Psoas muscle (tissue), 7 donors: ENCODE measurements at regions not wholly inside any gene's neighbourhood (a gene's known extent, or its start where the extent isn't known, plus 50 kb on each side); places are given as distances from the start of the nearest gene placed in this dataset.
A peak's percentile ranks its signal among the peaks of the same experiment; 100 is the strongest.

Experiments used
- ATAC-seq, 4 donors: fragments of 200-7000 bp; cut with Tn5 transposase; one replicate each; pipeline ENCODE4 v1.9.1; 2020; ENCODE audit warnings: moderate library complexity in 3 of 4, mild to moderate bottlenecking in 2 of 4
- DNase-seq, 2 donors: peaks; one replicate each; pipeline ENCODE4 v3.0.0-alpha.2; 2020
- H3K27ac ChIP-seq: fragments of 200-600 bp; one replicate; pipeline ENCODE4 v1.8.0; 2022
- H3K27me3 ChIP-seq, 3 donors: fragments of 200-600 bp in 1 of 3; one replicate each; pipeline versions ENCODE4 v1.6.1 to v1.8.0; 2013 to 2022; ENCODE audit warnings: low read length in 2 of 3, mild to moderate bottlenecking in 2 of 3, moderate library complexity in 1 of 3; ENCODE audit not compliant: insufficient read depth in 3 of 3
- H3K36me3 ChIP-seq, 2 donors: fragments of 200-600 bp in 1 of 2; one replicate each; pipeline versions ENCODE4 v1.6.1 to v1.8.0; 2013 to 2022; ENCODE audit warnings: low read depth in 1 of 2, mild to moderate bottlenecking in 1 of 2, moderate library complexity in 1 of 2; ENCODE audit not compliant: insufficient read depth in 1 of 2
- H3K4me1 ChIP-seq: fragments of 200-600 bp; one replicate; pipeline ENCODE4 v1.8.0; 2022
- H3K4me3 ChIP-seq: fragments of 200-600 bp; one replicate; pipeline ENCODE4 v1.8.0; 2022; ENCODE audit warnings: mild to moderate bottlenecking
- H3K9me3 ChIP-seq: fragments of 200-600 bp; one replicate; pipeline ENCODE4 v1.8.0; 2022
- WGBS, 3 donors: extraction: QIAGEN DNeasy Blood & Tissue Kit; methylation state at CpG; one replicate each; pipeline versions ENCODE4 v1.1.6 to v1.1.7; 2013; 5-methylcytosine and 5-hydroxymethylcytosine counted together
- intact Hi-C, 2 donors: fragments of 100-400 bp; cut with DNase I; formaldehyde crosslinking; loops; one replicate each; pipeline versions ENCODE4 v1.11.0 to v1.14.2; 2022
- TF ChIP-seq, protein P1 (sequence below): fragments of 200-600 bp; IDR thresholded peaks from one replicate; pipeline ENCODE4 v1.8.0; 2022; ENCODE audit warnings: antibody characterized with exemption
- donor health status: healthy with polysubstance abuse.
- donor health status: DM: no; HTN: no; CAD: no; lungs with moderate emphysema.
- donor health status: Bipolar disorder and iron deficiency.
- donor health status: healthy.
- donor health status: DM: yes; HTN: yes; CAD: no.
- donor health status: DM: no; HTN: no; CAD: no.
- donor health status: DM: yes; HTN: yes; CAD: no.

DNA sequence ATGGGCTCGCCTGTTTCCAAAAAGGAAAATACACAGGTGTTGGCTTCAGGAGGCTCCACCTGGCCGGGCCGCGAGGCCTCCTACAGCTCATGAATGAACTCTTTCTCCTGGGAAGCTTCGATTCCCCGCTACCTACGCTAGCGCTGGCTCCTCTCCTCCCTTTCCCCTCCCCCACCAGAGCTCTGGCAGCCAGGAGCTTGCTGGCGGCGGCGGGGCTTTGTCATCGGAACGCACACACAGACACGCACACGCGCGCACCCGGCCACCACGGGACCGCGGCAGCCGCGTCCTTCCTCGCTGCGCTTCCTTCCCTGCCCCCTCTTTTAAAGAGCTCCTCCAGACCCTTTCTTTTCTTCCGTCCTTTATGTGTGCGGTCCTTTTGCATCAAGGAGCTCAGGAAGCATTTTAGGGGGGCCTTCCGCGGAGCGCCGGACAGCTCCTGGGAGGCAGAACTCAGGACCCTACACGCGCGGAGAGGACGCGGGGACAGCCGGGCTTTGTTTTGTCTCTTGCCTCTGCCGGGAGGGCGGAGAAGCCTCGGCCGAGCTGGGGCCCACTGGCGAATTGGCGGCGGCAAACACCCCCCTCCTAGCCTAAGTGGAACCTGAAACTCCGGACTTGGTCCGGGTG is 70.2 kb upstream of the BCOR start:
- H3K36me3 ChIP-seq, result no peaks in the 10 kb centered on the region
- TF ChIP-seq, protein P1, sequence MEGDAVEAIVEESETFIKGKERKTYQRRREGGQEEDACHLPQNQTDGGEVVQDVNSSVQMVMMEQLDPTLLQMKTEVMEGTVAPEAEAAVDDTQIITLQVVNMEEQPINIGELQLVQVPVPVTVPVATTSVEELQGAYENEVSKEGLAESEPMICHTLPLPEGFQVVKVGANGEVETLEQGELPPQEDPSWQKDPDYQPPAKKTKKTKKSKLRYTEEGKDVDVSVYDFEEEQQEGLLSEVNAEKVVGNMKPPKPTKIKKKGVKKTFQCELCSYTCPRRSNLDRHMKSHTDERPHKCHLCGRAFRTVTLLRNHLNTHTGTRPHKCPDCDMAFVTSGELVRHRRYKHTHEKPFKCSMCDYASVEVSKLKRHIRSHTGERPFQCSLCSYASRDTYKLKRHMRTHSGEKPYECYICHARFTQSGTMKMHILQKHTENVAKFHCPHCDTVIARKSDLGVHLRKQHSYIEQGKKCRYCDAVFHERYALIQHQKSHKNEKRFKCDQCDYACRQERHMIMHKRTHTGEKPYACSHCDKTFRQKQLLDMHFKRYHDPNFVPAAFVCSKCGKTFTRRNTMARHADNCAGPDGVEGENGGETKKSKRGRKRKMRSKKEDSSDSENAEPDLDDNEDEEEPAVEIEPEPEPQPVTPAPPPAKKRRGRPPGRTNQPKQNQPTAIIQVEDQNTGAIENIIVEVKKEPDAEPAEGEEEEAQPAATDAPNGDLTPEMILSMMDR, result no peak
- H3K4me1 ChIP-seq, result peaks cover 15% of the 10 kb centered on the region
- H3K27me3 ChIP-seq, result peaks cover 0 to 82% (median 0%) of the 10 kb centered on the region in 3 donors
- ATAC-seq (peak; percentile 45 to 67 (median 54)), DNase-seq (peak in 1 of 2 donors; percentile 72)
- no peak overlapping the region for H3K27ac ChIP-seq
- intact Hi-C loops, result loop anchor here in 1 of 2 donors (10.0 kb wide), 2 partner anchors 263 to 433 kb away; no protein-coding TSS in a partner anchor
- 12 to 38% (median 19%) methylated on average over 33 to 46 of the region's 46 CpGs for WGBS, 3 donors
- peak overlapping the region; percentile 65 for H3K4me3 ChIP-seq
- no peaks in the 10 kb centered on the region for H3K9me3 ChIP-seq

DNA sequence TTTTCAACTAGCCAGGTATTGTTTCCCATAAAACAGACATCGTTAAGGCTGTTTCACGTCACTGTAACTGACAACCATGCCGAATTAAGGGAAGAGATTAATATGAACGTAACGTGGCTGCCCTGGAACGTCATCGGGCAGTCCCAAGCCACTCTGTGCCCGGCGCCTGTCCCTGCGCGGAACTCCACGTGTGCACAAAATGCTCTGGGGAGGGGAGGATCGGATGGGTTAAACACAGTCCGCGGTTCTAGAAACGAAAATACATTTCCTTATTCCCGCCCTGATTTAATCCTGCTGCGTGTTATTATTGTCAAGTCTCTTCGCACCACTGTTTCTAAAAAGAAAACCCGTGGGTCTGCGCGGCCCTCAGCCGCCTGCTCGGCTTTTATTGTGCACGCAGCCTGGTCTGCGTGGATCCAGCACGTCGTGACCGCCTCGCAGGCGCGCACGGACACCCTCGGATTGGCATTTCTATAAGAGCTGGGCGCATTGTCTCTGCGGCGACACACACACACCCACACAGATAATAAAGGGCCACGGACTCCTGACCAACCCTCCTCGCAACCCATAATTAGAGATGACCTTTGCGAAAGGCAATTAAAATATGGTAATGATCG is 69.6 kb upstream of the BCOR start:
- Histone ChIP-seq H3K4me3 (peak overlapping the region; percentile 65), H3K36me3 (no peaks in the 10 kb centered on the region), H3K27ac (no peak overlapping the region), H3K27me3 (peaks cover 0 to 83% (median 0%) of the 10 kb centered on the region in 3 donors), H3K4me1 (peaks cover 15% of the 10 kb centered on the region), H3K9me3 (no peaks in the 10 kb centered on the region)
- DNase-seq, result no peak
- intact Hi-C loops, result loop anchor here in 1 of 2 donors (10.0 kb wide), 2 partner anchors 263 to 433 kb away; no protein-coding TSS in a partner anchor
- TF ChIP-seq, protein P1, result no peak
- ATAC-seq, result peak in 3 of 4 donors; percentile 43 to 56 (median 47)
- 8 to 15% (median 11%) methylated on average over 37 to 41 of the region's 41 CpGs for WGBS, 3 donors

DNA sequence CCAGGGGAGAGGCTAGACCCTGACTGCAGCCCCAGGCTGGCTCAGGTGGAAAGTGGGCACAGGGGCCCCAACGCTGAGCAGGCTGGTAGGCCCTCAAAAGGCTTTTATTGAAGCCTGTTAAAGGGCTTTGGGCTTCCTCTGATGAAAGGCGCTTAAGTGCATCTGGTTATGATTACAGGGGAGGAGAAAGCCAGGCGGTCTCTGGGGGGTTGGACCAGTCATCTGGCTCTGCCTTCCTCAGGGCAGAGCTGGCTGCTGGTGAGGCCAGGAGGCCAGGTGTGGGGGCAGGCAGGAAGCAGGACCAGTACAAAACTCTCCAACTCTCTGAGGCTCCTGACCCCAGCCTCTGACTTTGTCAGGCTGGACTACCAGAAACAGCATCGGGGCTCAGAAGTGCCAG is 68.8 kb upstream of the BCOR start:
- peak in 1 of 2 donors; percentile 56 for DNase-seq
- no peaks in the 10 kb centered on the region for H3K36me3 ChIP-seq
- TF ChIP-seq, protein P1, result no peak
- H3K4me3 ChIP-seq, result no peak overlapping the region
- peaks cover 15% of the 10 kb centered on the region for H3K4me1 ChIP-seq
- intact Hi-C loops, result loop anchor here in 1 of 2 donors (10.0 kb wide), 2 partner anchors 262 to 432 kb away; no protein-coding TSS in a partner anchor
- ATAC-seq, result no peak
- peaks cover 0 to 83% (median 0%) of the 10 kb centered on the region in 3 donors for H3K27me3 ChIP-seq
- 35 to 53% (median 46%) methylated on average over 3 to 4 of the region's 4 CpGs for WGBS, 3 donors
- H3K9me3 ChIP-seq, result no peaks in the 10 kb centered on the region
- no peak overlapping the region for H3K27ac ChIP-seq

DNA sequence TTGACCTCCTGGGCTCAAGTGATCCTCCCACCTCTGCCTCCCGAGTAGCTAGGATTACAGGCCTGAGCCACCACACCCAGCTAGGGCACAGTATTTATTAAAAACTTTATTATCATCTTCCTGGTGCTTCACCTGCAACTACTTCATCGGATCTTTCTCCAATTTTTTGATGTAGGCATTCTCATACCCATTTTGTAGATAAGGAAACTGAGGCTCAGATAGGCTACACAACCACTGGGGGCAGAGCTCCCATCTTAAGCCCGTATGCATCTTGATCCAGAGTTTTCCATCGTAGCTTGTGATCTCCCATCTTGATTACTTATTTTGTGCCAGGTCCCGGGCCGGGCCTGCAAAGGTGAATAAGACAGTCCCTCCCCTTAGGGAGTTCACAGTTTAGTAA is 68.1 kb upstream of the BCOR start:
- TF ChIP-seq, protein P1, result no peak
- Histone ChIP-seq H3K27me3 (peaks cover 0 to 82% (median 0%) of the 10 kb centered on the region in 3 donors), H3K36me3 (no peaks in the 10 kb centered on the region), H3K4me1 (peaks cover 15% of the 10 kb centered on the region), H3K27ac (no peak overlapping the region), H3K4me3 (no peak overlapping the region), H3K9me3 (no peaks in the 10 kb centered on the region)
- intact Hi-C loops, result loop anchor here in 1 of 2 donors (10.0 kb wide), 2 partner anchors 261 to 431 kb away; no protein-coding TSS in a partner anchor
- DNase-seq, result no peak
- ATAC-seq, result no peak
- WGBS, 3 donors, result 85 to 96% (median 94%) methylated on average over 6 of the region's 6 CpGs
